ENCODE measurements at regions not wholly inside any gene's neighbourhood (a gene's known extent, or its start where the extent isn't known, plus 50 kb on each side); places are given as distances from the start of the nearest gene placed in this dataset.
"Not testable (repeated sequence)": the region's sequence is repeated elsewhere in the genome, so short reads cannot be mapped to it uniquely, and the experiment has no call there.

GRCh38 chr18:2148823-2149222 is 422.5 kb downstream of the METTL4 start:
- TF ChIP-seq CTCF (IDR thresholded peaks at IDR 0.05) = no peak
- no peaks in the 10 kb centered on the region for H3K9me3 ChIP-seq
- H3K4me1 ChIP-seq (ENCODE audit: low read depth) = no peaks in the 10 kb centered on the region
- H3K4me3 ChIP-seq = no peak overlapping the region
- H3K36me3 ChIP-seq (ENCODE audit: low read depth) = no peaks in the 10 kb centered on the region
- DNase-seq (no peak), ATAC-seq (no peak)
- intact Hi-C loops (cut with DNase I, micrococcal nuclease) = no loop called here

DNA sequence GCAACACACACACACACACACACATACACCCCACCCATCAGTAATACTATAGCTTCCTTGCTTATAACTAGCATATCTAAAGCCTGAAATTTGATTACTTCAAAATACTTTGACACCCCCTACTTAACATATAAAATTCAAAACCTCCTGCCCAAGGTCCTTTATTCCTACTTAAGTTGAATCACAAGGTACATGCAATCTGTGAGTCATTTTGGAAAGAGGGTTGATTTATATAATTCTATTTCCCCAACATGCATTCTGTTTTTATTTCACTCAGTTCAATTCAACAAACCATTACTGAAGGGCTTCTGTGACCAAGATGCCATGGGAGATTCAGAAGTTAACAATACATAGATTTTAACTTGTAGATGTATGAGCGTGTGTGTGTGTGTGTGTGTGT is 420.7 kb downstream of the METTL4 start:
- Histone ChIP-seq H3K4me3 (no peak overlapping the region), H3K4me1 (ENCODE audit: low read depth) (no peaks in the 10 kb centered on the region), H3K36me3 (ENCODE audit: low read depth) (no peaks in the 10 kb centered on the region), H3K9me3 (no peaks in the 10 kb centered on the region)
- TF ChIP-seq CTCF (IDR thresholded peaks at IDR 0.05) = no peak
- ATAC-seq (no peak), DNase-seq (no peak)
- intact Hi-C loops (cut with DNase I, micrococcal nuclease) = no loop called here

DNA sequence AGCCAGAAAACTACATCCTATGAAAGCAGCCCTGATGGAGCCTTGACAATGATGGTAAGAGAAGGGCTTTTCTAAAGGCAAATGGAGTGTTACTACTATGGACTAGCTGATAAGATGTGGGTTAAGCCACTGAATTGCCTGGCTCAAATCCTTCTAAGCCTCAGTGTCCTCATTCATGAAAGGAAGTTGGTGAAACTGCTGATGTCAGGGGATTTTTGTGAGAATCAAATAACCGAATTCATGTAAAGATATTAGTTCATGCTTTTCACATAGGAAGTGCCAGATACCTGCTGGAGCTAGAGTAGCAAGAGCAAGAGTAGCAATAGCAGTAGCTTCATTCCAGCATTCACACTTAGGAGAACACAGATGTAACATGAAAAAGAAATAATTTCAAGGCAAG is 417.0 kb downstream of the METTL4 start:
- ATAC-seq (no peak), DNase-seq (no peak)
- intact Hi-C loops (cut with DNase I, micrococcal nuclease) = no loop called here
- Histone ChIP-seq H3K4me3 (no peak overlapping the region), H3K36me3 (ENCODE audit: low read depth) (no peaks in the 10 kb centered on the region), H3K9me3 (no peaks in the 10 kb centered on the region), H3K4me1 (ENCODE audit: low read depth) (no peaks in the 10 kb centered on the region)
- no peak for TF ChIP-seq CTCF (IDR thresholded peaks at IDR 0.05)

- intact Hi-C loops (cut with DNase I, micrococcal nuclease) = no loop called here
- Histone ChIP-seq H3K36me3 (ENCODE audit: low read depth) (no peaks in the 10 kb centered on the region), H3K4me3 (no peak overlapping the region), H3K4me1 (ENCODE audit: low read depth) (no peaks in the 10 kb centered on the region), H3K9me3 (no peaks in the 10 kb centered on the region)
- ATAC-seq (no peak), DNase-seq (no peak)
- no peak for TF ChIP-seq CTCF (IDR thresholded peaks at IDR 0.05)
Measured at GRCh38 chr18:2164644-2165550, 406.4 kb downstream of the METTL4 start.

DNA sequence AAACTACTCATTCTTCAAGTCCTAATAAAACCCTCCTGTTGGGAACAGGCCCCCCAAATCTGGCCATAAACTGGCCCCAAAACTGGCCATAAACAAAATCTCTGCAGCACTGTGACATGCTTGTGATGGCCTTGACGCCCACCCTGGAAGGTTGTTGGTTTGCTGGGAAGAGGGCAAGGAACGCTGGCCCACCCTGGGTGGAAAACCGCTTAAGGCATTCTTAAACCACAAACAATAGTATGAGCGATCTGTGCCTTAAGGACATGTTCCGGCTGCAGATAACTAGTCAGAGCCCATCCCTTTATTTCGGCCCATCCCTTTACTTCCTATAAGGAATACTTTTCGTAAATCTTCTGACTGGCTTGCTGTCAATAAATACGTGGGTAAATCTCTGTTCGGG is 404.4 kb downstream of the METTL4 start:
- H3K4me1 ChIP-seq (ENCODE audit: low read depth); H3K36me3 ChIP-seq (ENCODE audit: low read depth); DNase-seq; intact Hi-C loops (cut with DNase I, micrococcal nuclease); H3K9me3 ChIP-seq; ATAC-seq; H3K4me3 ChIP-seq: not testable (repeated sequence)

GRCh38 chr18:2168022-2168421 is 403.3 kb downstream of the METTL4 start:
- intact Hi-C loops (cut with DNase I, micrococcal nuclease) = no loop called here
- Histone ChIP-seq H3K4me1 (ENCODE audit: low read depth) (no peaks in the 10 kb centered on the region), H3K9me3 (no peaks in the 10 kb centered on the region), H3K36me3 (ENCODE audit: low read depth) (no peaks in the 10 kb centered on the region), H3K4me3 (no peak overlapping the region)
- TF ChIP-seq CTCF (IDR thresholded peaks at IDR 0.05) = no peak
- no peak for DNase-seq
- no peak for ATAC-seq

Measured in mucosa of descending colon (tissue), 3 donors.